ENCODE measurements at regions not wholly inside any gene's neighbourhood (a gene's known extent, or its start where the extent isn't known, plus 50 kb on each side); places are given as distances from the start of the nearest gene placed in this dataset.
"Not testable (repeated sequence)": the region's sequence is repeated elsewhere in the genome, so short reads cannot be mapped to it uniquely, and the experiment has no call there.

DNA sequence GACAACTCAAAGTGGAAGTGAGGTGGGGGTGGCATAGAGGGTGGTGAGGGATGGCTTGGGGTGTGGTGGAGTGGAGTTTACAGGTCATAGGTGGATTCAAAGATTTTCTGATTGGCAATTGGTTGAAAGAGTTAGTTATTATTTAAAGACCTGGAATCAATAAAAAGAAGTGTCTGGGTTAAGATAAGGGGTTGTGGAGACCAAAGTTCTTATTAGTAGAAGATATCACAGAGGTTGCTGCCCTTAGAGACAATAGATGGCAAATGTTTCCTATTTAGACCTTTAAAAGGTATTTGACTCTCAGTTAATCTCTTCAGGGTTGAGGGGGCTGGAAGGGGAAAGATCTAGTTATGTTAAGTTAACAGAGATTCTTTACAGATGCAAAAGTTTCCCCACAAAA is 412.3 kb upstream of the TBL1XR1 start:
- DNase-seq = no peak

DNA sequence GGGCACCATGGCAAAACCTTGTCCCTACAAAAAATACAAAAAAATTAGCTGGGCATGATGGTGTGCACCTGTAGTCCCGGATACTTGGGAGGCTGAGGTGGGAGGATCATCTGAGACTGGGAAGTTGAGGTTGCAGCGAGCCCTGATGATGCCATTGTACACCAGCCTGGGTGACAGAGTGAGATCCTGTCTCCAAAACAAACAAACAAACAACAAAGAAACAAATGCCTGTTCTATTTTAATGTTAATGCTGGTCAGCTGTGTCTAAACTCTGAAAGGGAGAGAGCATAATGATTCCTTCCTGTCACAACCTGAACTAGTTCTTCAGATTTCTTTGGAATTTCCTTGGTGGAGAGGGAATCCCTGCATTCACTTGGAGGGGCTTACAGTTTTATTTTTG is 413.0 kb upstream of the TBL1XR1 start:
- DNase-seq = no peak

DNA sequence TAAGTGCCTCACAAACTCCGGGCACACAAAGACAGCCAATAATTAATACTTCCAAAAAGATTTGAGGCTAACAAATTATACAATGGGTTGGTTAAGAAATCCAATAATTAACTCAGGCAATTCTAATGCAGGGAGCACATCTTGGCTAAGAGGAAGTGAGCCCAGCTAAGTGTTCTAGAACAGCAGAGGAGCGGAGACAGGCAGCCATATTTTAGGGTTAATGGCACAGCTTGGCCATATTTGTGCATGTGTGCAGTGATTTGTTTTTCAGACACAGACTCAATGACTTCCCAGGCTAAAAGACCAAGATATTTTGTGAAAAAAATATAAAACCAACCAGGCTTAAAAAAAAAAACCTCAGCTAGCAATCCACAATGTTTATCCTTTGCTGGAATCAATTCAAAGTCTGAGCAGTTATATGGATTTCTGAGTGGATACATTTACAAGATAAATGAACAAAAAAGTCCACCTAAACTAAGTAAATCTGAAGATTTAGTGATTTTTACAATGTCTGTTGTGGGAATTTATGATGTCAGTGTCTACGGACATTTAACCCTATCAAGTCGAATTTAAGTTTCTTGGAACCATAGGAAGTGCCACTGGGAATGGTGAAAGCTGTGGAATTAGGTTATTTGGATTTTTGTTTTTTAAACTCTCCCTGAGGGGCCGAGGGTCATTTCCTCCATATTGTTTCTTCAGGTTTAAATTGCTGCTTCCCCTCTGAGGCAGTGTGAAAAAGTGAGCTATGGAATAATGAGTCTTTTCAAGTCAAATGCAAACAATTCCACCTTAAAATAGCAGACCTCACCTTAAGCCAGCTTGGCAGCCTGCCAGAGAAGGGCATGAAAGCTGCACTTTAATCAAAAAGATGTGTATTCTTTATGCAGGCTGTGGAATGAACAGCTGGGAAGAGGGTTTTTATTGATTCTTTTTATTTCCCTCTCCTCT is 413.7 kb upstream of the TBL1XR1 start:
- DNase-seq = no peak

DNA sequence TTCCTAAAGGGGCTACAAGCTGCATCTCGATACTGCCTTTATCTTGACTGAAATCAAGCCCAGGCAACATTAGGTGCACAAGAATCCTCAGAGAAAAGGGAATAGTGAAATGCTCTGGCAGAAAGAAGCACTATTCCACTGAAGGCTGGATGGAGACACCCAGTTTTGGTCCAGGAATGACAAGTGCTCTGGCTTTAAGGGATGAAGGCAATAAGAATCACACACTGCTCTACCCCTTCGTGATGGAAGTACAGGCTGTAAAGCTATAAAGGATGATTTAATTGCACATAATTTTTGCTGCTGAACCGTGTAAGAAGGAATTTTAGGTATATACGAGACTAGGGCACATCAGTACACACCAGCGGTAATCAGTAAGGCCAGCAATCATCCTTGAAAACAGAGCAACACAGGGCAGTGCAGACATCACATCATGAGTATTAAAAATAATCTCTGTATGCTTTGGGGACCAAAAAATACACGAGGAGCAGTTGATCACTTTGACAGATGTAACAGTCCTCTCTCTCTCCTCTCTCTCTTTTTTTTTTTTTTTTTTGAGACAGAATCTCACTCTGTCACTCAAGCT is 414.6 kb upstream of the TBL1XR1 start:
- DNase-seq = no peak

DNA sequence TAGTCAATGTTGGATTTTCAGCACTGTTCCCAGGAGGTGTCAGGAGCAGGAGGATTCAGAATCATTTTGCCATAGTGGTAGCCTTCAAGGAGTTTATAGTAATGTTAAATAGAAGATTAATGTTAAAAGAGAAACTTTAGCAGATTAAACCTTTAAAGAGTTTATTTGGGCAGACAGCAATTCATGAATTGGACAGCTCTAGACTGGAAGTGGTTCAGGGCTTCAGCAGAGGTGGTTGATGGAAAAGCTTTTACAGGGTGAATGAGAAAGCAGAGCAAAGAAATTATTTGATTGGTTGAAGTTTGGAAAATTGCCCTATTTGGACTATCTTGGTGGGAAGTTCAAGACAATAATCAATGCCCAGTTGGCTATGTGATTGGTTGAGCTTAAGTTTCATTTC is 416.6 kb upstream of the TBL1XR1 start:
- DNase-seq = no peak

DNA sequence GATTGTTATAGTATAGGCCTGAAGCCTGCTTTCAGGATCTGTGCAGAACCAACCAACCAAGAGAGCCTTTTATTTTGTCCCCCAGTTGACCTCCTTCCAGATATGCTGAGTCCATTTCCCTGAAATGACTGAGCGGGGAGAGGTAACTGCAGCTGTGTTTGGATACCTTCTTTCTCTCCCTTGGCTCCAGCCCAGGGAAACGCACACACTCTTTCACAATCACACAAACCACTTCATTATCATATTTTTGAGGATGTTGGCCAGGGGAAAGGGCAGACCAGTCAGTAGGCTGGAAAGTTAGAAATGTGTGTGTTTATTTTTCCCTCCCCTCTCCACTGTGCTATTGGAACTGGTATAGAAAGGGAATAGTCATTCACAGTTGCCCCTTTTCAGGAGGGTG is 417.7 kb upstream of the TBL1XR1 start:
- no peak for DNase-seq

DNA sequence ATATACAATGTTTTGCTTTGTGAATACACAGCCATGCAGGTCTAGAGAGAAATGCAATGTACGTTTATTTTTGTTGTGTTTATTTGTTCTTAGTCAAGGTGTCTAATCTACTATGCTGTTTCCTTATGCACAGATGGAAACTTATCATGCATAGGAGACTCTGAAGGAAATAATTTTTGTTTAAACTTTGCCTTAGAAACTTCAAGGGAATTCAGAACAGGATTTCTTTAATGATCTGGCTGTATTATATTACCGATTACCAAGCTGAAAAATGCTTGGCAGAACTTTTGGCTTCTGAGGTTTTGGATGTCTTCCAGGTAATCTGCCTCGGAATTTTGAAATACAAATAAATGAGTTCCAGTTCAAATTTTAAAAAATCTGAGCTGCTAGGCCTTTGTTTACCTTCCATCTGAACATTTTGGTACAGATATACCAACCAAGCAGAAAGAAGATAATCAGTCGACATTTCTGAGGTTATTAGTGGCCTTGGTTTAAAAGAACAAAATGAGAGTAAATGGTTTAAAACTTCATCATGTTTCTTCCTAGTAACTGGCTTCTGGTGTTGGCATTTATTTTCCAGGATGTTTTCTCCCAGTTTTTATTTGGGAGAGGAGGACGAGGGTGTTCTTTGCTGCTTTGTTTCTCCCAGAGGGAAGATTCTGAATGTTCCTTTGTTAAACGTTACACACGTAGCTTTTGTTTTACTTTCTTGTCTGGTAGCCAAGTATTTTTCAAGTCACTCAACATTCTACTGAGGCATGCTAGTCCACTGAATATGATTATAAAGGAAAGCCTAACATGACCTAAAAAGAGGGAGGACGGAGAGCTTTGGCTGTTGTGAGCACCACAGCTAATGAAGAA is 421.8 kb upstream of the TBL1XR1 start:
- DNase-seq = no peak

DNA sequence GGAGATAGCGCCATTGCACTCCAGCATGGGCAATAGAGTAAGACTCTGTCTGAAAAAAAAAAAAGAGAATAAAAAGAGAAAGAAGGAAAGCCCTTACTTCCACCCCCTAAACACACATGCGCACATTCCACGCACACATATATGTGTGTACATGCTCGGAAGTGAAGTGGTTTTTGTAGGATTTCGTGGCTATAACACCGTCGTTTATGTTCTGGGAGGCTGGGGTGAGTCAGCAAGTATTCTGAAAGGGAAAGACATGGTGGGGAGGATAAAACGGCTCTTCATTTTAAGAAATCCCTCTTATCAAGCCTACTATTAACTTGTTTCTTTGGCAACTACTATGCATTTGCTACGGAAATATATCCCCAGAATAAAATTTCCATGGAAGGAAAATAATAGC is 422.8 kb upstream of the TBL1XR1 start:
- no peak for DNase-seq

DNA sequence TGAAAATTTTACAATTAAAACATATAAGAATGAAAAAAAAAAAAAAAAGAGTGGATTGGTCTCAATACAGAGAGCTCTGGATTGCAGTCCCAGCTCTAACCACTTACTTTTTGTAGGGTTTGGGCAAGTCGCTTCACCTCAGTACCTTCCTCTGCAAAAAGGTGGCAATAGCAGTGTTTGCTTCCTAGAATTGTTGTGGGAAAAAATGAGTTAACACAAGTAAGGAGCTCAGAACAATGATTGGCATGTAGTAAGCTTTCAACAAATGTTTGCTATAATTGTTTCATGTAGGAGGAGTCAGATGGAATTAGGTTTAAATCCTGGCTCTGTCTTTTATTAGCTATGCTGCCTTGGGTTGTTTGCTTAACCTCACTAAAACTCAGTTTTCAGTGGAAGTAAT is 425.2 kb upstream of the TBL1XR1 start:
- DNase-seq = no peak

DNA sequence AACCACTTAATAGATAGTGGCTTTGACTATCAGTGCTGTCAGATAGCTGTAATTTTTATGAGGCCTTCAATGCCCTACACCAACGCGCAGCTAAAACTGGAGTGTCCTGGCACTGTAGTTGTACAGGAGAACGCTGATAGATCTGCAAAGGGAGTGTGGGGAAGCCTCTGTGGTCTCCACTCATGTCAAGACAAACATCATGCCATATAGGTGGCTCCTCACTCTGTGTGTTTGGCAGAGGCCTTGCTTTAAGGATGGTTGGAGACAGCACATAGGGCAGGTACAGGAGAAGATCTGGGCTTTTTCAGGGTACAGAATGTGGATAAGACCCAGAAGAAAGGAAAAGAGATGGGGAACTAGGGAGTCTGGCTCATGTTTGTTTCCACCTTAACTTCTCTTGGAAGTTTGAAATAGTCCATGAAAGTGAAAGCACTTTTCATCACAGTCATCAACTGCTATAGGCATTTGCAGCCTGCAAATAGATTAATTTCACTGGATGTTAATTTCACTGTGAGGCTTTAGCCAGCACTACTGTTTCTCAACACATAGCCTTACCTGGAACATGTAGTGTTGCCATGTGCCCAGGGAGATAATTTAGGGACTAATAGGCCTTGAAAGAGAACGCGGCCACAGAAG is 425.8 kb upstream of the TBL1XR1 start:
- DNase-seq = no peak

DNA sequence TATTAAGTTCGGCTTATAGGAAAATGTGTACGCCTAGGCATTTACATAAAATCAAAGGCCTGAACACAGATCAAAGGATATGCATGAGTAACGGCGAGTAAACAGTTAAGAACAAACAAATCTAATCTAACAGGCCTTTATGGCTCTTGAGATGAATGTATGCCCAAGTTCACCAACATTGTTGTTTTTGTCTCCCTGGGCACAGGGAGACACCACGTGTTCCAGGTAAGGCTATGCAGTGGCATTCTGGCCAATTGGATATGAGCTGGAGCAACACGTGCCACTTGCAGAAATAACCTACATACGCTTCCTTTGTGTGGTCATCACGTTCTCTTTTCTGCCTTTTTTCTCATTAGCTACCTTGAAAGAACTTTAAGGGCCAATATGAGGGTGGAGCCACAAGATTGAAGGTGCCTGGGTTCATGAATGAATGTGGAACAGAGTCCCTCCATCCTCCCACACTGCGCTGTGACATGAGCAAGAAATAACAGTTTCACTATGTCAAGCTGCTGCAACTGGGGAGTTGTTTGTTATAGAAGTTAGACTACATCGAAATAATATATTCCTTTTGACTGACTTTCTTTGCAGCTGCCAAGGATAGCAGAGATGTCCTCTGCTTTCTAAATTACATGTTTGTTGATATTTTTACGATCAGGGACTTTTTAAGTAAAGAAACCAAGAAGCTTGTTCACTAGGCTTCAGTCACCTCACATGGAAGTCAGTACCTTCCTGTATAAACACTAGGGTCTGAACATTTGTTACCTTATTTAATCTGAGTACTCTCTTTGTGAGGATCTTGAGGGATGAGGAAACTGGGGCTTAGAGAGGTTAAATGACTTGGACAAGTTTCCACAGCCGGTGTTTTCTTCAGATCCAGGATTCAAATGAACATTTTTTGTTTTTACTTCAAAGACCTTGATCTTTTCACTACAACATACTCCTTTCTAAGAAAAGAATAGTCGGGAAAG is 427.5 kb upstream of the TBL1XR1 start:
- no peak for DNase-seq

DNA sequence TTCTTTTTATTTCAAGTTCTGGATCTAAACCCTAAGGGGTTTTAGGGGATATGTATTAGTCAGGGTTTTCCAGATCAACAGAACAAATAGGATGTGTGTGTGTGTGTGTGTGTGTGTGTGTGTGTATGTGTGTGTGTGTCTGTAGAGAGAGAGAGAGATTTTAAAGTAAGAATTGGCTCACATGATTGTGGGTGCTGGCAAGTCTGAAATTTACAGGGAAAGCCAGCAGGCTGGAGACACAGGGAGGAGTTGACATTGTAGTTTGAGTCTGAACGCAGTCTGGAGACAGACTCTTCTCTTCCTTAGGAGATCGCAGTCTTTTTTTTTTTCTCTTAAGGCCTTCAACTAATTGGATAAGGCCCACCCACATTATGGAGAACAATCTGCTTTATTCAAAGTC is 428.8 kb upstream of the TBL1XR1 start:
- DNase-seq = no peak

DNA sequence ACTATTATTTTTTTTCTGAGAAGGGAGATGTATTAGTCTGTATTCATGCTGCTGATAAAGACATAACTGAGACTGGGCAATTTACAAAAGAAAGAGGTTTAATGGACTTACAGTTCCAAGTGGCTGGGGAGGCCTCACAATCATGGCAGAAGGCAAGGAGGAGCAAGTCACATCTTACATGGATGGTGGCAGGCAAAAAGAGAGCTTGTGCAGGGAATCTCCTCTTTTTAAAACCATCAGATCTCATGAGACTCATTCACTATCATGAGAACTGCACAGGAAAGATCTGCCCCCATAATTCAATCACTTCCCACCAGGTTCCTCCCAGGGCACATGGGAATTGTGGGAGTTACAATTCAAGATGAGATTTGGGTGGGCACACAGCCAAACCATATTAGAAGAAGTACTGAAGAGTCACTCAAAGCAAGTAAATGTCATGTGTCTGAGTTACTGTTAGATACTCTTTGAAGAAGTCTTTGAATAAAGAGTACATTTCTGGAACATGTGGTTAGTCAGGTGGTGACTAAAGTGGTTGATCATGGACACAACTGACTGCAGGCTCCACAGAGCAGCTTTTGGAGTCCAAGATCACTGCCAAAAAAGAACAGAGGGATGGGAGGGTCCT is 430.9 kb upstream of the TBL1XR1 start:
- not testable (repeated sequence) for DNase-seq

DNA sequence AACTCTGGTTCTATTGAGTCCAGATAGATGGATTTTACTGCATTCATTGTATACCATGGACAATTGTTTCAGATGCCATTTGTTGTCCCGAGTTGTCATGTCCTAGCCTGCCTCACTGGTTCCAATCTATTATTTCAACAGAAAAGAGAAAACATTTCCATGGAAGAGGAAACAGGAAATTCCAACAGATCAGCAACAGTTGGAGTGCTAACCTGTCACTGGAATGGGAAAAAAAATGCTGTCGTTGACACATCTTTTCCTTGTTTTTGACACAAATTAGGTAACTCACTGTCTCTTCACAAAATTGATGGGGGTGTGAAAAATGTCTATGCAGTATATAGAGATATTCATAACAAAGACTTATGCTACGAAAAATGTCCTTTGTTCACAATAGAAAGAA is 432.0 kb upstream of the TBL1XR1 start:
- DNase-seq = no peak

DNA sequence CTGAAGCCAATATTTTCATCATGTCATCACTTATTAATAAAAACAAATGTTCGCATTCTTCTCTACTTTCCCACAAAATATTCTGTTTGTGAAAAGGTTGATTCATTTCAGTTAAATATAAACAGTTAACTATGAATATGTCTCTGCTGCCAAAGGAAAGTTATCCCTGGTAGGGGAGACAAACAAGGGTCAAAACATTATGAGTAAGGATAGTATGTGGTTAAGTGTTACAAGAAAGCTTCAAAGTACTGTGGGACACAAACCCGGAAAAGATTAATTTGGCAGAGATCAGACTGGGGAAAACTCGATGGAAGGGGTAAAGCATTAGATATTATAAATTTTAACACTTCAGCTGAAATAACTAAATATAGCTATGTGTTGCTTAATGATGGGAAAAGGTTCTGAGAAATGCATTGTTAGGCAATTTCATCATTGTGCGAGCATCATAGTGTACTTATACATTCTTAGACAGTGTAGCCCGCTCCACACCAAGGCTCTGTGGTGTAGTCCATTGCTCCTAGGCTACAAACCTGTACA is 436.5 kb upstream of the TBL1XR1 start:
- DNase-seq = no peak

DNA sequence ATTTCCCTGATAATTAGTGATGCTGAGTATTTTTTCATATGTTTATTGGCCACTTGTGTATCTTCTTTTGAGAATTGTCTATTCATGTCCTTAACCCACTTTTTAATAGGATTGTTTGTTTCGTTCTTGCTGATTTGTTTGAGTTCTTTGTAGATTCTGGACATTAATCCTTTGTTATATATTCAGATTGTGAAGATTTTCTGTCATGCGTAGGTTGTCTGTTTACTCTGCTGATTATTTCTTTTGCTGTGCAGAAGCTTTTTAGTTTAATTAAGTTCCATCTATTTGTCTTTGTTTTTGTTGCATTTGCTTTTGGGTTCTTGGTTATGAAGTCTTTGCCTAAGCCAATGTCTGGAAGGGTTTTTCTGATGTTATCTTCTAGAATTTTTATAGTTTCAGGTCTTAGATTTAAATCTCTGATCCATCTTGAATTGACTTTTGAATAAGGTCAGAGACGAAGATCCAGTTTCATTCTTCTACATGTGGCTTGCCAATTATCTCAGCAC is 438.4 kb upstream of the TBL1XR1 start:
- not testable (repeated sequence) for DNase-seq

DNA sequence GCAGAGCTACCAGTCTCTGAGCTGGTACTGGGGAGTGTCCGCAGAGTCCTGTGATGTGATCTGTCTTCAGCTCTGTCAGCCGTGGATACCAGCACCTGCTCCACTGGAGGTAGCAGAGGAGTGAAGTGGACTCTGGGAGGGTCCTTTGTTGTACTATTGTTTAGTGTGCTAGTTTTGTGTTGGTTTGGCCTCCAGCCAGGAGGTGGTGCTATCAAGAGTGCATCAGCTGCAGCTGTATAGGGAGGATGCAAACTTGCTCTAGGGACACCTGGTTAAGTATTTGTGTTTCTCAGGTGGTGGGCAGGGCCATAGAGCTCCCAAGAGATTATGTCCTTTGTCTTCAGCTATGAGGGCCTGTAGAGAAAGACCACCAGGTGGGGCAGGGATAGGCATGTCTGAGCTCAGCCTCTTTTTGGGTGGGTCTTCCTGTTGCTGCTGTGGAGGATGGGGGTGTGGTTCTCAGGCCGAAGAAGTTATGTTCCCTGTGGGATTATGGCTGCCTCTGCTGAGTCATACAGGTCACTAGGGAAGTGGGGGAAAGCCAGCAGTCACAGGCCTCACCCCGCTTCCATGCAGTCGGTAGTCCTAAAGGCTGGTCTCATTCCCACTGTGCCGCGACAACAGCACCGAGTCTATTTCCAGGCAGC is 443.2 kb upstream of the TBL1XR1 start:
- DNase-seq = no peak

DNA sequence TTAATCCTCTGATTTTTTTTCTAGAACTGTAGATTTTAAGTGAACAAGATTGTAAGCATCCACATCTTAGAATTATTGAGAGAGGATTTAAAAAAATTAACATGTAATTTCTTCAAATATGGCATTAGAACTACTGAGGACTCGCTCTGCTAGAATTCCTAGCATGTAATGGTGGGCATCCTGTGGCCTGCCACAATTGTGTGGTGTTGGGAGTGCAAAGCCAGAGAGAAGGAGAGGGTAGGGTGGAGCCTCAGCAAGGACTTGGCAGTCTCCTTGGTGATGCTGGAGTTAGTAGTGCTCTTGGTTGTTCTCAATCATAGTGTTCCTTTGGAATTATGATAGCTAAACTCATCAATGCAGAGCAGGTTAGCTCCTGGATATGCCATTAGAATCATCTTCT is 443.9 kb upstream of the TBL1XR1 start:
- DNase-seq = no peak

DNA sequence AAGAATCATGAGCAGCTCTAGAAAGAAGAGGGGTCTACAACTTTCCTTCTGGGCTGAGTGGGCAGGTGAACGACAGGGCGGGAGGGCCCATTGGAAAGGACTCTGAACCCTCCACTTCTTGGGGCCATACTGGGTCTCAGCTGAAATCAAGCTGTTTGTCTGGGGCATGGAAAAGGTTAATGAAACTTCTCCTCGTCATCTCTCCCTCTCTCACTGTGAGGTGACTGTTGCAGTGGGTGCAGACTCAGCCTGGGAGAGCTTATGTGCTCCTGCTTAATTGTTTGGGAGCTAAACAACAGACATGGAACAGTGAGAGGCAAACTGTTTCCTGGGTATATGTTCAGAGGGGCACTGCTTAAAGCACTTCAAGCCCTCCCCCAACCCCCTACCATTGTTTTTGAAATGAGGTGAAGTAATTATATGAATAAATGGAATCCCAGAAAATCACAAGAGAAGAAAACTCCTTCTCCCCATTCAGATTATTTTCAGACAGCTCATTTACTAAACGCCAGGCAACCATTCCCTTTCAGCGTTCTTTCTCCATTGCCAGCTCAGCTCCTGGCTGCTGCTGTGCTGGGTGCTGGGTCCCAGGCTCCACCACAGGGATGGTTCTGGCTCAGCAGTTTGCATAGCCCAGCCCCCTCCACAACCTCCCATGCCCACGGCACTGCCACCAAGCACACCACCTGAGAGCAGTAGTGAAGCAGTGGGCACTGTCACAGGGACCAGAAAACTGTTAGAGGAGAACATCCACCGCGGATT is 444.9 kb upstream of the TBL1XR1 start:
- DNase-seq = no peak

DNA sequence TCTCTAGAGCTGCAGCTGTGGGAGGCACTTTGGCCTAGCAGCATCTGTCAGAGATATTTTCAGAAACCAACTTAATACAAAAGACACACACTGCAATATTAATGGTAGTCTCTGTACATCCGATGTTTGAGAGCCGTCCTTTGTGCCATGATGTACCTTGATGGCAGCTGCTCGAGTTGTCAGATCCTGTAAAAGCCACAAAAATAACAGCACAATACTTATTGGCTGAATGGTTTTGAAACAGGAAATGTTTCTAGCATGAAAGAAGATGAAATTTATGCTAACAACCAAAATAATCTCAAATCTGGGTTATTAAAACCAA is 445.5 kb upstream of the TBL1XR1 start:
- DNase-seq = no peak
